GM18873 (cell line): ENCODE measurements at regions not wholly inside any gene's neighbourhood (a gene's known extent, or its start where the extent isn't known, plus 50 kb on each side); places are given as distances from the start of the nearest gene placed in this dataset.
"Not testable (repeated sequence)": the region's sequence is repeated elsewhere in the genome, so short reads cannot be mapped to it uniquely, and the experiment has no call there.

ENCODE experiments used
- ATAC-seq: cut with Tn5 transposase; IDR thresholded peaks from one replicate; pipeline ENCODE4 v1.9.1; 2021; ENCODE audit warnings: mild to moderate bottlenecking, moderate library complexity, moderate number of reproducible peaks; ENCODE audit not compliant: unreplicated experiment, low FRiP score

DNA sequence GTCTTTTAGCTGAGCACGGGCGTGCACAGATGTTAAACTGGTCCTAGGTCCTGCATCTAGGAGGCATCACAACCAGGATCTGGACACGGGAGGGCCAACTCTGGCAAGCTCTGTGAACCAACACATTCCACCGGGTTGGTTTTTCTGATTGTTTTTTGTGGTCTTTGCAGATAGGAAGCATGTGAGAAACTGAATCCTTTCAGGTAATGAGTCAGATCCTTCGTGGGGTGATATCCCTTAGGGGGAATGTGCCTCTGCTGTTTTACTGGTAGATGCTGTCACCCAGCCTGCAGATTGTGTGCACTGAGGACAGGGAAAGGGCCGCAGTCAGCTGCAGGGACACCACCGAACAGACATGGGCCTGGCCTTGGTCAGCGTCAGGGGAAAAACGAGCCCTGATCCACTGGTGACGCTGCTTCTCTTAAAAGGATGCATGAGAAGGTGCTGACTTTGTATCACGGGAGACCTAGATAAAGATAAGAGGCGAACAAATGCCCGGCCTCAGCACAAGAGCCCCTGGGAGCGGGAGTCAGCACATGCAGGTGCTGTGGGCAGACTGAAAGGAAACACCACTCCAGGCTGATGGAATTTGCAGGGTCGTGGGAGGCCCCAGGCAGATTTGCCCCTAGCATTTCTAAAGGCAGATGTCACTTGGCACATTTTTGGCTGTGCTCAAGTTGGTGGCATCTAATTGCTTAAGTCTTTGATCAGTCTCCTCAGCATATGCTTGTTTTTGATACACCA, 51.1 kb downstream of the DOP1B start:
- ATAC-seq = no peak

DNA sequence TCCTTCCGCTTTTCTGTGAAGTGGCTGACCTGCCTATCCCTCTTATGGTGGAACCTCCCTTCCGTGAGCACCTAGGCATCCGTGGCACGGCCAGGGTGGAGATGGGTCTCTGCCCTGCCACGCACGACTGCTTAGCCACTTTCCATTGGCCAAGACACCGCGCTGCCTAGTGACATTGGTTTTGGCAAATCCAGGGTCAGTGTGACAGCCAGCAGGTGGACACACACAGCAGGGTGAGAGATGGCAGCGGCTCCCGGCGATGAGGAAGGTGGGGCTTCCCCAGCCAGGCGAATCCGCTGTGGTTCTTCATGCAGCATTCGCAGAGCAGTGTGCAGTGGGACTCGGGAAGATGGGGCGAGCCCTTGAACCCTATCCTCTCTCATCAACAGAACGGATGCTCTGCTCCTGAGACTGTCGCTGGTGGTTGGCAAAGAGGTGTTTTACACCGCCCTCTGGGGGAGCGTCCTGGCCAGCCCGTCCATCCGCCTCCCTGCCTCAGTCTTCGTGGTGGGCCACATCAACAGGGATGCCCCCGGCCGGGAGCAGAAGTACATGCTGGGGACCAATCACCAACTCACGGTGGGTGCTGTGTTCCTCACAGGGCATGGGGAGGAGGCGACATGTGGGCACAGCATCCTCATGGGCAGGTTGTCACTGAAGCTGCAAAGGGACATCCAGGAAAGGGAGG, 51.8 kb downstream of the DOP1B start:
- no peak for ATAC-seq

DNA sequence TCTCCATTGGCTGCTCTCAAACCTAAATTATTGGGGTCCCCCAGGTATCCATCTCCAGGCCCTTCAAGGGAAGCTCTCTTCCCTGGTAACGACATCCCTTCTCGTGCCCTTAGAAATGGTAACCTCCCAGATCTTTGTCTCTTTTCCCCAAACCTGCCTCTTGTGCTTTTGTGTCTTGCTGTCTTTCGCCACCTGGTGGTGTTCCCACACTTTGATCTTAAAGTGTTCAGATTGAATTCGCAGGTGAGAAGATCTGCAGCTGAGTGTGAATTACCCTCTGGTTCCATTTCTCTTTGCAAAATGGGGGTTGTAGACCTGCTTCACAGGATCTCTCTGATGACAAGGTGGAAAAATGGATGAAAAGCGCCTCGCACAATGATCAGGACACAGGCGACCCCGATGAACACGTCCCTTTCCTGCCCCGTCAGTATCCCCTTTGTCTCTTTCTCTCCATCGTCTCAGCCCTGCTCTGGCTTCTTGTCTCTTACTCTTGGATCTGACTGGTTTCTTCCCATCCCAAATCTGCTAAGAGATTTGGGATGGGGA, 53.1 kb downstream of the DOP1B start:
- ATAC-seq = no peak

DNA sequence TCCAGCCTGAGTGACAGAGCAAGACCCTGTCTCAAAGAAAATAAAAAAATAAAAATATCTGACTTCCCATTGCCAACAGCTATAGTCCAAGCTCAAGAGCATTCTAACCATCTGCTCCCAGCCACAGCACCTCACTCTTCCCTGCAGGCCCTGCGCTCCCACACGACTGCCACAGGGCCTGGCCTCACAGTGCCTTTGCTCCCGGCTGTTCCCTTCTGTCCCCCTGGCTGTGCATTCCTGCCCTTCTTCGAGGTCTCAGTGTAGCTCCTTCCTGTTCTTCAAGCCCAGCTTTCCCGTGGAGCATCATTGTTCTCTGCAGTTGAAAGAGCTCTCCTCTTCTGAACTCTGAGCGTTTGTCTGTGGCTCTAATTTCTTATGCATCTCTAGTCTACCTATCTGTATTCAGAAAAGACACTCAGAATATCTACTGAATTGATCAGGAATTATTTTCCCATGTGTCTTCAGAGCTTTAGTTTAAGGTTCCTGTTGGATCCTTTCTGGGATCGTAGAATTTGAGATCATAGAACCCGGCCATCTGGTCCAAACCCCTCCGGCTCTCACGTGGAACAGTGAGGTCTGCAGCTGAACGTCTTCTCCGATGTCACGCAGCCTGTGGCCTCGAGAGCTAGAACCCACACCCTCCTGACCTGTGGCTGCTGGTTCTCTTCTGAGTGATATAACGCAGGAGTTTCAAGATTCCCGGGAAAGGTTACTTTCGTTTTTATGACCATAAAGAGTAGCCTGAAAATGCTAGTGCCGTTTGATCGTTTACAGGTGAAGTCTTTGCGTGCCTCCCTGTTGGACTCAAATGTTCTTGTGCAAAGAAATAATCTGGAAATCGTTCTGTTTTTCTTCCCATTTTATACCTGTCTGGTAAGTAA, 54.4 kb downstream of the DOP1B start:
- ATAC-seq = no peak

DNA sequence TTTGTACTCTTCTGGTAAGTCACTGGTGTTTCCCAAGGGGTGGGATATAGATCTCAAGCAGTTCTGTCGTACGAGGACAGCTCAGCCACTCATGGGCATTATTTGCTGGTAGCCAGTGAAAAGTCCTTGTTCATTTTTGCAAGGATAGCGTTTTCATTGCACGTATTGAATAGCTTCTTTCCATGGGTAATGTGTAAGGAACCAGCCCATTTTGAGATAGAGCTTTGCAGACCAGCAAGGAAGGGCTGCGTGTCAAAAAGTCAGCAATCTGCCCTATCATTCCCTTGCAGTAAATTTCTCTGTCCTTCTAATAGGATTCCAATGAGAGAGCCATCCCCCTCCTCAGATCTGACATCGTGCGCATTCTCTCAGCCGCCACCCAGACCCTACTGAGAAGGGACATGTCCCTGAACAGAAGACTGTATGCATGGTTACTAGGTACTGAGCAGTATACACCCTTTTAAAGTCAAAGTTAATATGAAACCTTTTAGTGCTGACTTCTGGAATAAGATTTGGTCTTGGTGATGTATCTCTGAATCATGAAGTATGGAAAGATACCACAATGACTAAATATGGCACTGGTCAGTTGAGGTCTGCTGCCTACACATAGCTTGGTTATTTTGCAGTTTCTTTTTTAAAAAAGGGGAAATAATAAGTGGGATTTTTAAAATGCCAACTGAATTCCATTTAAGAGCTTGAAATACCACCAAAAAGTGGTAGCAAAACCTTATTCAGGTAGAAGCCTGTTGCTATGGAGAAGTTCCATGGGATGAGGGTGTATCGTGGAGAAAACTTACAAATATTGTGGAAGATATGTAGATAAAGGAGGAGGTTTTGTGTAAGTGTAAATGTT, 55.3 kb downstream of the DOP1B start:
- no peak for ATAC-seq

DNA sequence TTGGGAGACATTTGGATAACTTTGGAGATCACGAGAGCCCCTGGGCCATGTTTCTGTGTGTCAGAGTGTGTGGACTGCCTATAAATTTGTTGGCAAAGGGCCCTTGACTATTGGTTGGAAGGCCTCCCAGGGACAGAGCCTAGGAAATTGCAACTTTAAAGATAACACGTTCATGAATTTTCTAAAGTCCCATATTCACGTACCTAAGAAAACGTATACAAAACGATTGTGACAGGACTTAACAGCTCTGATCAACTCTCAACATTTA, 55.8 kb downstream of the DOP1B start:
- no peak for ATAC-seq

DNA sequence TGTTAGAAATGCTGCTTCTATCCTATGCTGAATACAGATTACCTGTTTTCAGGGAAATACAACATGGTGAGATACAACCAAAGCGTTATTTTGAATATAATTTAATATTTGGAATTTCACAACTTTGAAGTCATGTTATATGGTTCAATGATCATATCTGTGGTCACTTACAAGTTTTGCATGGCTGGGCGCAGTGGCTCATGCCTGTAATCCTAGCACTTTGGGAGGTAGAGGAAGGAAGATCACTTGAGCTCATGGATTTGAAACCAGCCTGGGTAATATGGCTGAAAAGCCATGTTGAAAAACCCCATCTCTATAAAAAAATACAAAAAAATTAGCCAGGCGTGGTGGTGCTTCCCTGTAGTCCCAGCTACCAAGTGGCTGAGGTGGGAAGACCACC, 57.9 kb downstream of the DOP1B start:
- no peak for ATAC-seq

DNA sequence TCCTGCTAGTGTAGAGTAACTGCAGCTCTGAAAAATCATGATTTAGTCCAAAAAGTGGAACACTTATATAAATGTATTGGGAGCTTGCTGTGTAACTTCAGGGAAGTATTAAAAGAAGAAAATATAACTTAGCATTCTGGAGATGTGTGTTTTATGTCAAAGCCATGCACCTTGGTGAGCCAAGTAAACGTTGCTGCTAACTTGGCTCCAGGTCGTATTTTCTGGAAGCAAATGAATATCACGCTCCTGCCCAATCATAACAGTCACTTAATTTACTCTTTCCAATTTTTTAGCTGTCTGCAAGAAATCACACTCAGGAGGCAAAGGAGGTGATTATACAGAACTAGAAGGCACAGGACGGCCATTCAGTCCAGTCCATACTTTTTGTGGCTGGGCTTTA, 61.1 kb downstream of the DOP1B start:
- ATAC-seq = no peak

DNA sequence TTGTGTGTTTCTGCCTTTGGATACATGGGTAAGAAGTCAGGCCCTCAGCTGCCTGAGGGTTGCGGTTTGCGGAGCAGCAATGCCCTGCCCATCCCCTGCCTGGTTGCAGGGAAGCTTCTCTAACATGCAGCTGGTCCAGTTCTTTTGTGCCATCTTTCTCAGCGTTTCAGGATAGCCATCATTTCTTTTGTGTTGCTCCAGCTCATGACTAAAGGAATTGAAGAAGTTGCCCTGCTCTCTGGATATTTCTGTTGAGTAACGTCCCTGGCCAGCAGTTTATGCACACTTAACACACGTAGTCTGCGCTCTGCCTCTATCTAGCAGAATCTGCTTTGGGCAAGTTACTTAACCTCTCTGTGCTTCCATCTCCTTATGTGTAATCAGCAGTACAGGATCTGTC, 62.1 kb downstream of the DOP1B start:
- no peak for ATAC-seq

DNA sequence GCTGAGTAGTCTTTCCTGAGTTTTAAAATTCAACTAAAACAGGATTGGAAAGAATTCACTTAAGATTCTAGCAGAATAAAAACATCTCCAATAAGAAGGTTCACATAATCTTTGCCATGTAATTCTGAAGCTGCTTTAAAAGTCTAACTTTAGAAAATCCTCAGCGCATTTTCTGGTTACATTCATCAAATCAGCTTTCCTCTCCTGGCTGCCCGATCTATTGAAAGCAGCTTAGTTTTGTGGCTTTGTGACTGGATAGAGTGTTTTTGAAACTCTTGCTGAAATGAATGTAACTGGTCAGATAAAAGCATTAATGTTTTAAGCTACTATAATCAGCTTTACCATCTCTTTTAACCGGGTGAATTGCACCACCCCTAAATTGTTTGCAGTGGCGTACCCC, 66.8 kb downstream of the DOP1B start:
- no peak for ATAC-seq

DNA sequence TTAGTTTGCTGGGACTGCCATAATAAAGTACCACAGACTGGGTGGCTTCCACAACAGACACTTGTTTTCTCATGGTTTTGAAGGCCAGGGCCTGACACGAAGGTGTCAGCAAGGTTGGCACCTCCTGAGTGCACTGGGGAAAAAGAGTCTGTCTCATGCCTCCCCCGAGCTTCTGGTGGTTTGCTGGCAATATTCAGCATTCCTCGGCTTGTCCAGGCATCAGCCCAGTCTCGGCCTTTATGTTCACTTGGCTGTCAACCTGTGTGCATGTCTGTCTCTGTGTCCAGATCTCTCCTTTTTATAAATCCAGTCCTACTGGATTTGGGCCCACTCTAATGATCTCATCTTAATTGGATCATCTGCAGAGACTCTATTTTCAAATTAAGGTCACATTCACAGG, 72.6 kb downstream of the DOP1B start:
- no peak for ATAC-seq

DNA sequence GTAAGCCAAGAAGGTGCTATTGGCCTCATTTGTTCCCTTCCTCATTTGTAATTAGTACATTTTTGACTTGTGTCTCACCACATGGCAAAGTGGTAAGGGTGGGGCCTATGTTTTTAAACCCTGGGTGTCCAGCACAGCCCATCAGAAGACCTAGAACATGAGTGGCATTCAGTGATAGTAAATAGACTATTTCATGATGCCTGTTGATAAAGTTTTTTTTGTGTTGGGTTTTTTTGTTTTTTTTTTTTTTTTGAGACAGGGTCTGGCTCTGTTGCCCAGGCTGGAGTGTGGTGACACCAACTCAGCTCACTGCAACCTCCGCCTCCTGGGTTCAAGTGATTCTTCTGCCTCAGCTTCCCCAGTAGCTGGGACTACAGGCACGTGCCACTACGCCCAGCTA, 74.8 kb downstream of the DOP1B start:
- not testable (repeated sequence) for ATAC-seq

DNA sequence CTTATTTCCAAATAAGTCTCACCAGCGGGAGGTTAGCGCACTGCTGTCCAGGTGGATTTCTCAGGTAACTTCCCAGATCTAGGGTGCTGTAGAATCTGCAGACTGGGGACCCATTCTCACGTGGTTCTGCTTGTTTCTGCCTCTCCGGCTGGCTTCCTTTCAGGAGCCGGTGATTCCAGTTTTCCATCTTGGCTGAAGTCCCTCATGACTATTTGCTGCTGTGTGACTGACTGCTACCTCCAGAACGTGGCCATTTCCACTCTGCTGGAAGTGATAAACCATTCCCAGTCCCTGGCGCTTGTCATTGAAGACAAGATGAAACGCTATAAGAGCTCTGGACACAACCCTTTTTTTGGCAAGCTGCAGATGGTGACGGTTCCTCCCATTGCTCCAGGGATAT, 76.0 kb downstream of the DOP1B start:
- no peak for ATAC-seq

DNA sequence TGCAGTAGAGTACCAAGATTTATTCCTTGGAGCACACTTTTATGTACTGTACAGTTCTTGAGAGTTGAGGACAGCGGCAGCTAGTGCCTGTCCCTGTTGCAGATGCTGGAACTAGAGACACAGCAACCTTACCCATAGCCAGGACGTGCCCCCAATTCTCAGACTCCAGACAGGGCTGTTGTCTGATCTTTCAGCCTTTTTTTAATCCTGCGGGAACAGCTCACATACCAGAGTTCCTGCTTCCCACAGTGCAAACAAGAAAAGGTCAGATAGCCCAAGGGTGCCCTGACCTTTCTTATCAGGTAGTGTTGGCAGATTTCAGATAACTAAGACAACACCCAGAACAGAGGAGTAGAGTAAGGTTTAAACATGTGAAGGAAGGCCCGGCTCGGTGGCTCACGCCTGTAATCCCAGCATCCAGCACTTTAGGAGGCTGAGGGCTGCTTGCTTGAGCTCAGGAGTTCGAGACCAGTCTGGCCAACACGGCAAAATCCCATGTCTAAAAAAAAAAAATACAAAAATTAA, 78.5 kb downstream of the DOP1B start:
- ATAC-seq = no peak

DNA sequence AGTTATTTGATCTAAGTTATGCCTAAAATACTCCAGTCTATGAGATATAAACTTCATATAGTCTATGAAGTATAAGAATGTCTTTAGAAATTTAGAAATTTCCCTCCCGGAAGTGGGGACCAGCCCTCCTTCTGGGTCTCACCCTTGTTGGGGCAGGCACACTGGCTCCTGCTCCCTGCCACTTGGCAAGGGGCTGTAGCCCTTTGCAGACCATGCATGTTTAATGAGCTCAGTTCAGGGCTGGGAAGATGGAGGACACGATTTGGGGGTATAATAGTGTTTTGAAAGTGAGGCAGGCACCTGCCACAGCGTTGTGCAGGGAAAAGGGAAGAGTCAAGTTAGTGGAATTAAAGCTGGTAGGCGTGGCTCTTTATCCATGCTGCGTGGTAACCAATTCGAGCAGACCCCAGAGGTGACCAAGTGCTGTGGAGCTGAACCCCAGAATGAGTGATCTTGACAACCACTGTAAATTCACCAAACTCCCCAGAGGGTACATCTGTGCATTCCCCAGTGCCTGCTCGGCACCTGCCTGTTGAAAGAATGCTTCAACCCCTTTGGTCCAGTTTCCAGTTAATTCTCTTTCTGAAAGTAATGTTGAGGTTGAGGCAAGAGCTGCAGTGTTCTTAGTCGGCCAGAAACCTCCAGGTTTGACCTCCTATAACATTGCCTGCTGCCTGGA, 79.6 kb downstream of the DOP1B start:
- no peak for ATAC-seq

DNA sequence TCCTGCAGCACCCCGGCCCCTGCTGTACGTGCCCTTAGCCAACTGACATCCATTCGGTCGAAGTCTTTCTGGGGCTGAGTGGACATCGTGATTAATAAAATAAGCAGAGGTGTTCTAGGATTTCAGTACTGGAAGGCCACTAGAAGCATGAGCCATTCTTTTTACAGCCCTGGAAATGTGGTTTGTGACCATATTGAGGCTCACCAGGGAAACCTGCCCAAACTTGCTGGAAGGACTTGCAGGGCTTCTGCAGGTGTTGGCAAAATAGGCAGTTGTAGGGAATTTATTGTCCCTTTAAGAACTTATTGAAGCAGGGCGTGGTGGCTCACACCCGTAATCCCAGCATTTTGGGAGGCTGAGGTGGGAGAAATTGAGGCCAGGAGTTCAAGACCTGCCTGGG, 80.8 kb downstream of the DOP1B start:
- ATAC-seq = no peak

DNA sequence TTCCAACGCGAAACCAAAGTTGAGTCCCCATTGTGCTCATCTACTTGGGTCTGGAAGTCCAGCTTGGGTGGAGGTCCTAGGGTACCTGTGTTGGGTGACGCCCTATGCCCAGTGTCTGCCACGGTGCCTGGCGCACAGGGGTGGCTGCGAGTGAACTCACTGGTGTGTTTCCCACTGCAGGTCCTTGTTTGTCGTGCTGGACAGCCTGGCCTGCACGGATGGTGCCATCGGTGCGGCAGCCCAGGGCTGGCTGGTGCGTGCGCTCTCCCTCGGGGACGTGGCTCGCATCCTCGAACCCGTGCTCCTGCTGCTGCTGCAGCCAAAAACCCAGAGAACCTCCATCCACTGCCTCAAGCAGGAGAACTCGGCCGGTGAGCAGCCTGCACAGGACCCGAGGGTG, 80.4 kb upstream of the MORC3 start:
- ATAC-seq = no peak

DNA sequence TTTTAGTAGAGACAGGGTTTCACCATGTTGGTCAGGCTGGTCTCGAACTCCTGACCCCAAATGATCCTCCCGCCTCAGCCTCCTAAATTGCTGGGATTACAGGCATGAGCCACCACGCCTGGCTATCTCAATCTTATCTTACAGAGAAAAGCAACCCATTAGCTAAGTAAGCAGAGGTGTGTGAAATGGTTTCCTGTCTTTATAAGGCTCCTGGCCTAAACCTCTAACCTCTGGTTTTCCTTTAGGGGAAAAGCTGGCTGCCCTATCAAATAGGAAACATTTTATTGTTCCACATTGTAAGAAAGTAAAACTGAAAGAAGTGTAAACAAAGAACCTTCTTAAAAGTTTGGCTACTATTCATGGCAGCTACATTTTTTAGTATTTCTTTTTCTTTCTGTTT, 78.3 kb upstream of the MORC3 start:
- ATAC-seq = no peak

DNA sequence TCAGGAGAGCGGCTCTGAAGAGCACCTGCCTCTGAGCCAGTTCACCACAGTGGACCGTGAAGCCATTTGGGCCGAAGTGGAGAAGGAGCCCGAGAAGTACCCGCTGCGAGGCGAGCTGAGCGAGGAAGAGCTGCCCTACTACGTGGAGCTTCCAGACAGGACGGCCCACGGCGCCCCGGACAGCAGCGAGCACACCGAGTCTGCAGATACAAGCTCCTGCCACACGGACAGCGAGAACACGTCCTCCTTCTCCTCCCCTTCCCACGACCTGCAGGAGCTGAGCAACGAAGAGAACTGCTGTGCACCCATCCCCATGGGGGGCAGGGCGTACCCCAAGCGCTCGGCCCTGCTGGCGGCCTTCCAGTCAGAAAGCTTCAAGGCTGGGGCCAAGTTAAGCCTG, 74.9 kb upstream of the MORC3 start:
- no peak for ATAC-seq

DNA sequence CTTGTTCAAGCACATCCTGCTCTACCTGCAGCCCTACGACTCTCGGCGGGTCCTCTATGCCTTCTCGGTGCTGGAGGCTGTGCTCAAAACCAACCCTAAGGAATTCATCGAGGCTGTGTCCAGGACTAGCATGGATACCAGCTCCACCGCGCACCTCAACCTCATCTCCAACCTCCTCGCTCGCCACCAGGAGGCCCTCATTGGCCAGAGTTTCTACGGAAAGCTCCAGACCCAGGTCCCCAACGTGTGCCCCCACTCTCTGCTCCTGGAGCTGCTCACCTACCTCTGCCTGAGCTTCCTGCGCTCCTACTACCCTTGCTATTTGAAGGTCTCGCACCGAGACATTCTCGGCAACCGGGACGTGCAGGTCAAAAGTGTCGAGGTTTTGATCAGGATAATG, 74.3 kb upstream of the MORC3 start:
- ATAC-seq = no peak
